BE2C (cell line): ENCODE measurements at regions not wholly inside any gene's neighbourhood (a gene's known extent, or its start where the extent isn't known, plus 50 kb on each side); places are given as distances from the start of the nearest gene placed in this dataset.
"Not testable (repeated sequence)": the region's sequence is repeated elsewhere in the genome, so short reads cannot be mapped to it uniquely, and the experiment has no call there.

Experiments used
- DNase-seq: peaks from one replicate; pipeline ENCODE4 v3.0.0-alpha.2; 2020
- H3K27me3 ChIP-seq: fragments of 250-450 bp; sonication (Bioruptor Pico); 2 replicates; pipeline ENCODE4 v1.5.1; 2020; ENCODE audit warnings: mild to moderate bottlenecking
- H3K36me3 ChIP-seq: fragments of 250-450 bp; sonication (Bioruptor Pico); 2 replicates; pipeline ENCODE4 v1.5.1; 2020; ENCODE audit warnings: mild to moderate bottlenecking
- H3K4me1 ChIP-seq: fragments of 250-450 bp; sonication (Bioruptor Pico); 2 replicates; pipeline ENCODE4 v1.5.1; 2020
- H3K4me3 ChIP-seq: 2 replicates; pipeline ENCODE4 v1.5.1; 2011; ENCODE audit warnings: low read depth, low read length
- H3K9me3 ChIP-seq: fragments of 250-450 bp; sonication (Bioruptor Pico); 2 replicates; pipeline ENCODE4 v1.5.1; 2020
- CTCF ChIP-seq: IDR thresholded peaks from 2 replicates; pipeline ENCODE4 v1.5.1; 2012; ENCODE audit warnings: mild to moderate bottlenecking, low read depth, low read length

- Histone ChIP-seq H3K9me3 (no peaks in the 10 kb centered on the region), H3K36me3 (no peaks in the 10 kb centered on the region), H3K4me1 (no peaks in the 10 kb centered on the region), H3K4me3 (no peak overlapping the region), H3K27me3 (no peaks in the 10 kb centered on the region)
- no peak for DNase-seq
- no peak for TF ChIP-seq CTCF
Observed at GRCh38 chr11:33982661-33983060, 68.9 kb upstream of the CAPRIN1 start.

- H3K27me3 ChIP-seq: no peaks in the 10 kb centered on the region
- no peak for TF ChIP-seq CTCF
- no peak for DNase-seq
- no peaks in the 10 kb centered on the region for H3K4me1 ChIP-seq
- H3K4me3 ChIP-seq: no peak overlapping the region
- no peaks in the 10 kb centered on the region for H3K9me3 ChIP-seq
- H3K36me3 ChIP-seq: no peaks in the 10 kb centered on the region
Observed at GRCh38 chr11:33980897-33981296, 70.6 kb upstream of the CAPRIN1 start.

- no peaks in the 10 kb centered on the region for H3K4me1 ChIP-seq
- H3K9me3 ChIP-seq: no peaks in the 10 kb centered on the region
- no peak for DNase-seq
- no peak for TF ChIP-seq CTCF
- no peaks in the 10 kb centered on the region for H3K27me3 ChIP-seq
- no peak overlapping the region for H3K4me3 ChIP-seq
- H3K36me3 ChIP-seq: no peaks in the 10 kb centered on the region
Observed at GRCh38 chr11:33978376-33978775, 73.2 kb upstream of the CAPRIN1 start.

GRCh38 chr11:33977676-33978075, 73.9 kb upstream of the CAPRIN1 start:
- Histone ChIP-seq H3K36me3 (no peaks in the 10 kb centered on the region), H3K4me1 (no peaks in the 10 kb centered on the region), H3K27me3 (no peaks in the 10 kb centered on the region), H3K9me3 (no peaks in the 10 kb centered on the region), H3K4me3 (no peak overlapping the region)
- TF ChIP-seq CTCF: no peak
- DNase-seq: no peak

GRCh38 chr11:33976495-33977199, 74.9 kb upstream of the CAPRIN1 start:
- Histone ChIP-seq H3K36me3 (no peaks in the 10 kb centered on the region), H3K27me3 (no peaks in the 10 kb centered on the region), H3K4me1 (no peaks in the 10 kb centered on the region), H3K4me3 (no peak overlapping the region), H3K9me3 (no peaks in the 10 kb centered on the region)
- no peak for TF ChIP-seq CTCF
- DNase-seq: no peak

- H3K9me3 ChIP-seq: no peaks in the 10 kb centered on the region
Observed at GRCh38 chr11:33974804-33975203, 76.7 kb upstream of the CAPRIN1 start.

GRCh38 chr11:33971530-33971929, 79.7 kb upstream of the LMO2 start:
- H3K9me3 ChIP-seq, DNase-seq, H3K36me3 ChIP-seq, H3K4me3 ChIP-seq, H3K4me1 ChIP-seq, H3K27me3 ChIP-seq: not testable (repeated sequence)

More at GRCh38 chr11:33974804-33975203, 76.7 kb upstream of the CAPRIN1 start:
- no peak for DNase-seq
- no peak overlapping the region for H3K4me3 ChIP-seq
- H3K4me1 ChIP-seq: no peaks in the 10 kb centered on the region
- no peaks in the 10 kb centered on the region for H3K36me3 ChIP-seq
- no peak for TF ChIP-seq CTCF
- H3K27me3 ChIP-seq: no peaks in the 10 kb centered on the region
